HepG2 (cell line): ENCODE measurements at regions not wholly inside any gene's neighbourhood (a gene's known extent, or its start where the extent isn't known, plus 50 kb on each side); places are given as distances from the start of the nearest gene placed in this dataset.
"Not testable (repeated sequence)": the region's sequence is repeated elsewhere in the genome, so short reads cannot be mapped to it uniquely, and the experiment has no call there.

Experiments used
- ATAC-seq: fragments of 200-7000 bp; cut with Tn5 transposase; 3 replicates; pipeline ENCODE4 v1.9.1; 2020; ENCODE audit warnings: mild to moderate bottlenecking, moderate library complexity
- BruUV-seq: library from RNA; stranded (reverse); fragments of 400-500 nt; replicated peaks from 2 replicates; lab custom pipeline; 2021; lab: Mats Ljungman, UMichigan
- CTCF ChIA-PET: fragments of 300-600 bp; formaldehyde crosslinking; extraction: SDS; loops from one replicate; lab custom pipeline; 2021; ENCODE audit warnings: low total read pairs, inconsistent platforms, low intra/inter-chr PET ratio; lab: Yijun Ruan, JAX
- POLR2A ChIA-PET: fragments of 350-600 bp; sonication (Branson Sonifier 250); formaldehyde crosslinking; loops from one replicate; lab custom pipeline; 2020; ENCODE audit warnings: antibody characterized with exemption, inconsistent platforms; lab: Yijun Ruan, JAX
- DNase-seq: peaks from one replicate; pipeline ENCODE4 v3.0.0-alpha.2; 2015; ENCODE audit warnings: low spot score
- FAIRE-seq: peaks from 3 replicates; lab custom pipeline; 2011; peaks lifted over from hg19 to GRCh38; lab: Jason Lieb, UNC
- H2AFZ ChIP-seq: one replicate; pipeline ENCODE4 v1.6.1; 2011; ENCODE audit warnings: low read length, inconsistent platforms
- H3K27ac ChIP-seq: fragments of 300-600 bp; 3 replicates; pipeline ENCODE4 v1.8.0; 2011; ENCODE audit warnings: mixed run types, mild to moderate bottlenecking, mixed read lengths, low read length, inconsistent platforms; ENCODE audit not compliant: insufficient read depth; ENCODE audit errors: extremely low read length
- H3K27me3 ChIP-seq, 2 experiments: fragments of 200-600 bp in 1 of 2; 2 replicates in 1 of 2; 3 replicates in 1 of 2; pipeline versions ENCODE4 v1.6.0 to v1.8.0; 2011; ENCODE audit warnings: low read length in 2 of 2, mild to moderate bottlenecking in 2 of 2, moderate library complexity in 2 of 2, inconsistent platforms in 1 of 2; ENCODE audit not compliant: insufficient read depth in 2 of 2, control insufficient read depth in 1 of 2
- H3K36me3 ChIP-seq, 2 experiments: fragments of 200-600 bp in 1 of 2; replicated peaks in 1 of 2; 2 replicates in 1 of 2; 3 replicates in 1 of 2; pipeline versions ENCODE4 v1.5.1 to v1.8.0; 2011; ENCODE audit warnings: low read length in 2 of 2, inconsistent platforms in 1 of 2; ENCODE audit not compliant: insufficient read depth in 2 of 2, control insufficient read depth in 1 of 2
- H3K4me1 ChIP-seq: 2 replicates; pipeline ENCODE4 v1.5.1; 2012; ENCODE audit warnings: low read length, inconsistent platforms; ENCODE audit not compliant: insufficient read depth
- H3K4me2 ChIP-seq: 2 replicates; pipeline ENCODE4 v1.6.0; 2011; ENCODE audit warnings: low read depth, low read length, inconsistent platforms
- H3K4me3 ChIP-seq, 3 experiments: fragments of 200-600 bp in 1 of 3; sonication (generic), shearing (Covaris generic) in 1 of 3; replicated peaks in 1 of 3; 2 replicates each; pipeline ENCODE4 v1.5.1; 2011 to 2016; ENCODE audit warnings: low read length in 3 of 3, inconsistent platforms in 2 of 3, low read depth in 2 of 3, mild to moderate bottlenecking in 2 of 3, control low read depth in 1 of 3, mixed read lengths in 1 of 3; ENCODE audit not compliant: insufficient read depth in 1 of 3
- H3K79me2 ChIP-seq: one replicate; pipeline ENCODE4 v1.6.1; 2011; ENCODE audit warnings: low read length, inconsistent platforms; ENCODE audit not compliant: insufficient read depth
- H3K9ac ChIP-seq: 2 replicates; pipeline ENCODE4 v1.6.0; 2011; ENCODE audit warnings: mild to moderate bottlenecking, low read depth, low read length, inconsistent platforms; ENCODE audit not compliant: insufficient read depth
- H3K9me3 ChIP-seq: 2 replicates; pipeline ENCODE4 v1.5.1; 2012; ENCODE audit warnings: mild to moderate bottlenecking, low read length
- H4K20me1 ChIP-seq: 2 replicates; pipeline ENCODE4 v1.6.0; 2011; ENCODE audit warnings: inconsistent platforms, mild to moderate bottlenecking, low read length, moderate library complexity; ENCODE audit not compliant: insufficient read depth
- THAP9 ChIP-seq: sonication (generic); formaldehyde crosslinking; IDR thresholded peaks from 2 replicates; pipeline ENCODE4; 2020; ENCODE audit warnings: missing genetic modification reagents, mild to moderate bottlenecking, borderline replicate concordance
- U2AF1 ChIP-seq: fragments of 200-400 bp; formaldehyde crosslinking; optimal IDR thresholded peaks from 2 replicates; pipeline ENCODE3; 2017; ENCODE audit warnings: mild to moderate bottlenecking, low read depth, low read length
- ZNF567 ChIP-seq: sonication (generic); formaldehyde crosslinking; IDR thresholded peaks from 2 replicates; pipeline ENCODE4 v1.8.1; 2023; ENCODE audit warnings: mild to moderate bottlenecking, missing genetic modification reagents, borderline replicate concordance
- ZNF879 ChIP-seq: sonication (generic); formaldehyde crosslinking; IDR thresholded peaks from 2 replicates; pipeline ENCODE4 v1.8.1; 2023; ENCODE audit warnings: missing genetic modification reagents
- WGBS: methylation state at CpG from one replicate; pipeline ENCODE4 v1.1.6; 2017; ENCODE audit warnings: low lambda C conversion rate; 5-methylcytosine and 5-hydroxymethylcytosine counted together
- in situ Hi-C: cut with HindIII; loops from 2 replicates; pipeline ENCODE4 v1.10.0; 2017; ENCODE audit warnings: low pct_unique_long_range_greater_than_20kb; ENCODE audit not compliant: extremely low pct_ligation_motif_present
- intact Hi-C: fragments of 100-400 bp; cut with micrococcal nuclease; formaldehyde crosslinking; loops from one replicate; pipeline ENCODE4 v1.10.0; 2022; ENCODE audit not compliant: unreplicated experiment
- TF ChIP-seq, protein P1 (sequence below): IDR thresholded peaks from 2 replicates; pipeline ENCODE4 v1.6.1; 2016

DNA sequence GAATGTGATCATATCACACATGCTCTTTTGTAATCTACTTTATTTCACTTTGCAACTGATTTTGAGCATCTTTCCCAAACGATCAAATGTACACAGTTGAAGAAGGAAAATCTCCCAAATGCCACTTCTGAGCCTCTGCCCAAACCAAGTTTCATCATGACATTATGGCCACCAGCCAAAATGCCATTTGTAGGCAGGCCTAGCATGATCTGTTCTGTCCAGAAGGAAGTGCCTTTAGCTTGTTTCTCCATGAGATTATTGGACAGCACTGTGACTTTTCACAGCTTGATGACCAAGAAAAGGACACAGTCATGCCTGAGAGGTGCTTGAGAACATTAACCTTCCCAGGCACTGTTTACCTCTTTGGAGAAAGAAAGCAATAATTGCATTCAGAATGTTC is 73.2 kb upstream of the PIP5K1B start (continued):
- TF ChIP-seq THAP9 (CRISPR knock-in tag): no peak

- H3K36me3 ChIP-seq: no peaks in the 10 kb centered on the region
- ATAC-seq: no peak
- TF ChIP-seq, protein P1, sequence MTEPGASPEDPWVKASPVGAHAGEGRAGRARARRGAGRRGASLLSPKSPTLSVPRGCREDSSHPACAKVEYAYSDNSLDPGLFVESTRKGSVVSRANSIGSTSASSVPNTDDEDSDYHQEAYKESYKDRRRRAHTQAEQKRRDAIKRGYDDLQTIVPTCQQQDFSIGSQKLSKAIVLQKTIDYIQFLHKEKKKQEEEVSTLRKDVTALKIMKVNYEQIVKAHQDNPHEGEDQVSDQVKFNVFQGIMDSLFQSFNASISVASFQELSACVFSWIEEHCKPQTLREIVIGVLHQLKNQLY (CRISPR knock-in tag): no peak
- TF ChIP-seq U2AF1 (no peak), ZNF567 (CRISPR knock-in tag) (no peak), ZNF879 (no peak)
- no peaks in the 10 kb centered on the region for H4K20me1 ChIP-seq
- no peak overlapping the region for H3K27ac ChIP-seq
- 7% methylated on average over 3 of the region's 3 CpGs for WGBS
- no peaks in the 10 kb centered on the region for H3K79me2 ChIP-seq
- H3K4me2 ChIP-seq: no peak overlapping the region
- POLR2A ChIA-PET: no interaction called here
- in situ Hi-C loops: no loop called here
- no peak for FAIRE-seq
- H3K9me3 ChIP-seq: no peaks in the 10 kb centered on the region
- no peaks in the 10 kb centered on the region for H3K4me1 ChIP-seq
- H3K27me3 ChIP-seq: no peaks in the 10 kb centered on the region; a peak in 1 of 5 replicates
- H3K9ac ChIP-seq: no peak overlapping the region
- H2AFZ ChIP-seq: no peak overlapping the region
- H3K4me3 ChIP-seq: no peak overlapping the region
- no peak for DNase-seq
- intact Hi-C loops: no loop called here
- CTCF ChIA-PET: no interaction called here
- no TSS peak for BruUV-seq
These were observed 68.0 kb upstream of the PIP5K1B start for GRCh38 chr9:68637020-68637419.

GRCh38 chr9:68639261-68639660 is 65.8 kb upstream of the PIP5K1B start:
- H3K79me2 ChIP-seq, CTCF ChIA-PET, in situ Hi-C loops, H3K4me2 ChIP-seq, BruUV-seq, H3K9ac ChIP-seq, ATAC-seq, DNase-seq, H3K36me3 ChIP-seq, H3K27ac ChIP-seq, intact Hi-C loops, H2AFZ ChIP-seq, H3K9me3 ChIP-seq, POLR2A ChIA-PET, H3K4me1 ChIP-seq, FAIRE-seq, H3K27me3 ChIP-seq, H4K20me1 ChIP-seq, H3K4me3 ChIP-seq: not testable (repeated sequence)
- WGBS: 55% methylated on average over 7 of the region's 7 CpGs
